IPS DF 4.7 (cell line): ENCODE measurements at regions not wholly inside any gene's neighbourhood (a gene's known extent, or its start where the extent isn't known, plus 50 kb on each side); places are given as distances from the start of the nearest gene placed in this dataset.
"Not testable (repeated sequence)": the region's sequence is repeated elsewhere in the genome, so short reads cannot be mapped to it uniquely, and the experiment has no call there.

ENCODE experiments used
- DNase-seq: peaks from one replicate; pipeline ENCODE4 v3.0.0-alpha.2; 2013; ENCODE audit warnings: low spot score; ENCODE audit errors: extremely low read depth

DNA sequence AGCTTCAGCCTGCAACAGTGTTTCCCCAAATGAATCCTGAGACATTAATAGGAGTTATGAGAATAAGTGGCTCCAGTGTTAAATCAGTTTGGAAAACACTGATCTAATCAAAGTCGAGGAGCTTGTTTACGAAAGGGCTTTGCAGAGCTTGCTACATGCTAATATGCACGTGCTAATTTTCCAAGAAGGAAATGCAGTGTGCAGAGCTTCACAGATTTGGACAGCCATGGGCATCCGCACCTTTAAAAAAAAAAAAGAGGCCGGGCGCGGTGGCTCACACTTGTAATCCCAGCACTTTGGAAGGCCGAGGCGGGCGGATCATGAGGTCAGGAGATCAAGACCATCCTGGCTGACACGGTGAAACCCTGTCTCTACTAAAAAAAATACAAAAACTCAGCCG is 79.7 kb upstream of the LMO2 start:
- DNase-seq, result not testable (repeated sequence)

DNA sequence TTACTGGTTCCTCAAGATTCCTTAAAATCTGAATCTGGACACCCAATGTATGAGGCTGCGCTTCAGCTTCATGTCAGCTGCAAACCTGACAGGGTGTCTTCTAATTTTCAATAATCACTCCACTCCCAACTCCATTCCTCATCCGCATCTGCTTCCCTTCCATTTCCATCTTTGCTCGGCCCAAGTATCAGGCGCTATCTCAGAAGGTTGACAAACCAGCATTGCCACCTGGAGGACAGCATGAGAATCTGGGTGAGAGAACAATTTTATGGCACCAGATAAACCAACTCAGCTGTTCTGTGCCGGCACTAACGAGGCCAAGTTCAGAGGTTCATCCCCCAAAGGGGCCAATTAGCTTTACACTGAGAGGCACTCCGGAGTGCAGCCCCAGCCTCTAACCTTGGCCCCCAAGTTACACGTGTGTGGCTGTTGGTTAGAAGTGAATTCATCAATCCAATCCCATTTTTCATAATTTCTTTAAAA is 79.1 kb upstream of the LMO2 start:
- peak; percentile 22 for DNase-seq

DNA sequence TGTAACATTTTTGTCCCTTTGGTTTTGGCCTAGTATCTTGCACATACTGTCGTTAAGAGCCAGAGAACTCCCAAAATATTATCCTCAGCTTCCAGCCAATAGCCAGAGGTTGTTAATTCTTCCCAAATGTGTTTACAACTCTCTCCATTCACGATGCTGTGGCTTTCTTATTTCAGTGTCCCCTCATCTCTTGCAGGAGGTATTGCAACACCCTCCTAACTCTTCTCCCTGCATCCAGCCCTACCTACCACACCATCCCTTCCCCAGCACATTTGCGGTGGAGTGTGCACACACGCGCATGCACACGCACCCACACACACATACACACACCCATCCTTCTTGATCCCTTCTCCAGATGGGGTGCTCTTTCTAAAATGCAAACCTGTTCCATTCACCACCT is 75.6 kb upstream of the LMO2 start:
- DNase-seq, result no peak

DNA sequence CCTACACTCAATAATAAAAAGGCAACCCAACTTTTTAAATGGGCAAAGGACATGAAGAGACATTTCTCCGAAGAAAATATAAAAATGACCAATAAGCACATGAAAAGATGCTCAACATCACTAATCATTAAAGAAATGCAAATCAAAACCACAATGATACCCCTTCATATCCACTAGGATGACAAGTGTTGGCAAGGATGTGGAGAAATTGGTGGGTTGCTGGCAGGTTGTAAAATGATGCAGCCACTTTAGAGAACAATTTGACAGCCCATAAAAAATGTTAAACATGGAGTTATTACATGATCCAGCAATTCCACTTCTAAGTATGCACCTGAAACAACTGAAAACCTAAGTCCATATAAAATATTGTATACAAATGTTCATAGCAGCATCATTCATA is 73.2 kb upstream of the LMO2 start:
- DNase-seq, result no peak

DNA sequence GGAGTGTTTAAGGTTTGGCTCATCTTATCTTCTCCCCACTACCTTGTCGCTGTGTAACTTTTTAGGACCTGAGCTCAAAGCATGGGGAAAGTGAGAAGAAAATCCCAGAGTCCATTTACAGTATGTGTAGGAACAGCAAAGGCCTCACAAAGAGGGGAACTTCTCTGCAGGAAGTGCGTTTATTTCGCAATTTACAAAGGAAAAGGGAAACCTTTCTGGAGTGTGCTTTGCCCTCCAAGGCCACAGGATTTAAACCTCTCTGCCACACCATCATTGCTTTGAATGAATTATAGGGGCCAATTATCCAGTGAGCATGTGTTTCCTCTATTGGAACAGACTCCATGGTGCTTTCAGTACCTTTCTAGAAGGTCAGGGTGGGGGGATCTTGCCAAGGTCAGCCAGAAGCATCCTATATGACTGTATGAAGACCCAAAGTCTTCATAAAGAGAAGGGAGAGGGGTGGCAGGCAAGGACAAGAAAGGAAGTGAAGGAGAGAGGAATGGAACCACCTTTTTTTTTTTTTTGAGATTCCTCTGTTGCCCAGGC is 68.1 kb upstream of the LMO2 start:
- DNase-seq, result no peak

DNA sequence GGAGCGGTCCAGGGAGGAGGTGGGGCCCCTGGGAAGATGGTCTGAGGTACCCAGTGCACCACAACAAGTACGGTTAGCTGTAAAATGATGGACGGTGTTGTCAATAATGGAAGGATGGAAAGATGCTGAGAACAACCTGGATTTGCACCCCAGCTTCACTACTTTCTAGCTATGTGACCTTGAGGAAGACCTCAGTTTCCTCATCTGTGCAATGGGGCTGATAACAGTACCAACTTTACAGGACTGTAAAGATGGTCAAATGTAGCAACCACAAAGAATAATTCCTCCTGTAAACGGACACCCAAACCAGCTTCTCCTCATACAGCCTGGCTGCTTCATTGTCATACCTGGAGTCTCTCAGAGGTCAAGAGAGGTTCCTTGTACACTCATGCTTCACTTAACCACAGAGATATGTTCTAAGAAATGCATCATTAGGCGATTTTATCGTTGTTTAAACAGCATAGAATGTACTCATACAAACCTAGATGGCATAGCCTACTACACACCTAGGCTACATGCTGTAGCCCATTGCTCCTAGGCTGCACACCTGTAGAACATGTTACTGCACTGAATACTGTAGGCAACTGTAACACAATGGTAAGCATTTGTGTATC is 65.5 kb upstream of the LMO2 start:
- DNase-seq, result no peak

DNA sequence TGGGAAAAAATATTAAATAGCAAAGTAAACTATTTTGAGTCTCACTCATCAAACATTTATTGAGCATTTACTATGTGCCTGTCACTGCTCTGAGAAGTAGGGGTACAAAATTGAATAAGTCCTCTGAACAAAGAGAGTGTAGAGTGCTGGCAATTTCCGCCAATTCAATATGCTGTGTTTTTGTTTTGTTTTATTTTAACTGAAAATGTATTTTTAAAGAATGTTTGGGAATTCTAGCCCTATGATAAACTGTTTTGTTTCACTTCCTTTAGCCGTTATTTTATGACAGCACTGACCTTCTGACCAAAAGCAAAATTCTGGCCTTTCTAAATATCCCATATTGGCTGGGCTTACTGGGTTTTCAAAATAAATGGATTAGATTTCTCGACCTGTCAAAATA is 64.7 kb upstream of the LMO2 start:
- no peak for DNase-seq

DNA sequence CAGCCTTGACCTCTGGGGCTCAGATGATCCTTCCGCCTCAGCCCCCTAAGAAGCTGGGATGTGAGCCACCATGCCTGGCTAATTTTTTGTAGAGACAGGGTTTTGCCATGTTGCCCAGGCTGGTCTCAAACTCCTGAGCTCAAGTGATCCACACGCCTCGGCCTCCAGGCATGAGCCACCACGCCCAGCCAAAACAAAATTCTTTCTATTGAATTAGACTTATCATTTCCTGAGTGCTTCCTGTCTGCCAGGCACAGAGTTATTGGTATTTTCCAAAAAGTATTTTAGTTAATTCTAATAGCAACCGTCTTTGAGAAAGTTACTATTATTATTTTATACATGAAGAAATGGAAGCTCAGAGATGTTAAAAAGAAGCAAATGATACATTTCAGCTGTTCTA is 61.4 kb upstream of the LMO2 start:
- DNase-seq, result no peak

DNA sequence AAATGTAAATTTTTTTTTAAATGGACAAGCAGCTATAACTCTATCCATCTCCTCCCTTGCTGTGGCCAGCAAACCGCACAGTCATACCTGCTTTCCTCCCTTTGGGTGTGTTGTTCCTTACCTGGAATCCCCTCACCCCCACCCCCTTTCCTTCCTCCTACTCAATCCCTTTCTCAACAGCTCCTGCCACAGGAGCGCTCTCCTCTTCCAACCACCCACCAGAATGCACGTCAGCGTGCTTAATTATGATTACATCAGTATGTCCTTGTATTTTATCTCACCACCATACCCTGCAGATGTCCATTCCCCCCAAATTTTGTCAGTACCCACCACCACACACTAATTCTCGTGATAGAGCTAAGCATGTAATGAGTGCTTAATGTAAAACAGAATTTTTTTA is 60.9 kb upstream of the LMO2 start:
- DNase-seq, result no peak

DNA sequence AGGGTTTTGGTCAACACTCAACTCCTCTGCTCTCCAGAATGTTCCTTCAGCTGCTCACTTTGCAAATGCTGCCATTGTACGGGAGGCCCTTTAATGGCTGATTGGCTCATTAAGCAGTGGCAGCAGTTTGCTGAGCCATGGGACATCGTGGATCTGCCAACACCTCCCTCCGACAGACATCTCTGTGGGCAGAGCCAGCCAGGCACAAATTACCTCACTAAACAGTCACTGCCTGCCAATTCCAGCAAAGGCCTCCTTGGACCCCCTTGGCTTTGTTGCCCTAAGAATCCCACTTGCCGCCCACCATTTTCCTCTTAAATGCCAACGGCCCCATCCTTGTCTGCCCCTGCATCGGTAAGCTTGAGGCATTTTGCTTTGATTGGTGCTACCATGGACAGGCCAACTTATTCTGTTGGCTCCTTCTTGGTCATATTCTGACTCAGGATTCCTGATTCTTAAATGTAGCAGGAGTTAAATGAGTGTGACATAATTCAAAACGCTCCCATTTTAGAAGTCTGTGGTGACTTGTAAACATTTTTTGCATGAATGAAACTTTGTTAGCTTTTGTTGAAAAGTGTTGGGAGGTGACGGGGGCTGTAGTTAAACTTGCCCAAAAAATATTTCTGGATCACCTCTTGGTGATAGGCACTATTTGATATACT is 57.5 kb upstream of the LMO2 start:
- DNase-seq, result no peak

DNA sequence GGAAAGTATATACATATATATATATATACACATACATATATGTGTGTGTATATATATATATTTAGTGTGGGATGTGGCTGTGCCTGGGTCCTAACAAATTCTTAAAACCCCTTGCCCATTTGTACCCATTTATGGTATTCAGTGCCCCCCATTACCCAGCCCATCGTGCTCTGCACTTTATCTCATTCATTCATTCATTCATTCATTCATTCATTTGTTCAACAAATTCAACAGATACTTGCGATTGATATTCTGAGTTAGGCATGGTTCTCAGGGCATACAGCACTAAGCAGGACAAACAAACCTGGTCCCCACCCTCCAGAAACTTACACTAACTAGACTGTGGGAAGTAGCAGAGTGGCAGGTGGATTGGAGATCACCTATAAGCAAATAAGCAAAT is 56.6 kb upstream of the LMO2 start:
- no peak for DNase-seq

DNA sequence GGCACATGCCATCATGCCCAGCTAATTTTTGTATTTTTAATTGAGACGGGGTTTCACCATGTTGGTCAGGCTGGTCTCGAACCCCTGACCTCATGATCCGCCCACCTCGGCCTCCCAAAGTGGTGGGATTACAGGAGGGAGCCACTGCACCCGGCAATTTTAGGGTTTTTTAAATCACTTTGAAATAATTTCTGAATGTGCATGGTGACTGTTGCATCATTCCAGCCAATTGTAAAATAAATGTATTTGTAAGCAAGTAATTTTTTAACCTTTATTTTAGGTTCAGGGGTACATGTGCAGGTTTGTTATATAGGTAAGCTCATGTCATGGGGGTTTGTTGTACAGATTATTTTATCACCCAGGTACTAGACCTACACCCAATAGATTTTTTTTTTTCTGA is 56.0 kb upstream of the LMO2 start:
- DNase-seq, result not testable (repeated sequence)

DNA sequence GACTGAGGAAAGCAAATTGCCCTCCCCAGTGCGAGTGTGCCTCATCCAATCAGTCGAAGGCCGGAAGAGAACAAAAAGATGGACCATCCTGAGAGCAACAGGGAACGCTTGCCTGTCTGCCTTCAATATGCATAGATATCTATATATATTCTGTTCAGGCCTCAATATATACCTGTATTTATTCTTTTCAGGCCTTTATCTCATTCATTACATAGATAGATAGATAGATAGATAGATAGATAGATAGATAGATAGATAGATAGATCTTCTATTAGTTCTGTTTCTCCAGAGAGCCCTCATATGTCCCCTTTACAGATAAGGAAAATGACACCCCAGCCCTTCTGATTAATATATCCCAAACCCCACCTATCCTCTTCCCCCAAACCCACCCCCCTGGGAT is 55.1 kb upstream of the LMO2 start:
- DNase-seq, result no peak

DNA sequence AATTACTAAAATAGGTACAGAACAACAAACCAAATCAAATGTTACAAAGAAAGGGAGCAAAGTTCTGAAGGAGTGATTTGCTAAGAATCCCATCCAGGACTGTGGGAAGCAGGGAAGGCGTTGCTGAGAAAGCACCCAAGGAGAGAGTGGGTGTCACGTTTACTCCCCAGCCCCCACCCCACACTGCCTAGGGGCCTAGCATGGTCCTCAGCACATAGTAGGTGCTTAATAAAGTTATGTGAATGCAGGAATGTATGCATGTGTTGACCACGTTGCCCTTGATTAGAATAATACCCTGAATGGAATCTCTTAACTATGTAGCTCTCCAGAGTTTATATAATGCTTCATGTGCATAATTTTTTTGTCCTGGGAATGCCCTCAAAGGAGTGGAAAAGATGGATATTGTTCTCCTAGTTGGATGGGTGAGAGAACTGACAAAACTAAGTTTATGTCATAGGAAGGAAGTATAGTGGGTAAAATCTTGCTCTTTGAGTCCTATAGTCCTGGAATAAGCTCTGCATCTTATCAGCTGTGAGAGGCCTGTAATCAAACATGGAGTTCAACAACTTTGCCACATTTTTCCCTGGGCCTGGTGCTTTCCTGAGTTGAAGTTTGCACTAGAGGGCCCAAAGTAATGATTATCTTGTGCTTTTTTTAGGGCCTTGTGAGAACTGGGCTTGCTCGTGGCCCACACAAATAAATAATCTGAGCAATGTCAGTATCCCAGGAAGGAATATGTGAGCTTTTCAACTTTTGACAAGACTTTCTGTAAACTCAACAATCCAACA is 53.8 kb upstream of the LMO2 start:
- DNase-seq, result no peak

DNA sequence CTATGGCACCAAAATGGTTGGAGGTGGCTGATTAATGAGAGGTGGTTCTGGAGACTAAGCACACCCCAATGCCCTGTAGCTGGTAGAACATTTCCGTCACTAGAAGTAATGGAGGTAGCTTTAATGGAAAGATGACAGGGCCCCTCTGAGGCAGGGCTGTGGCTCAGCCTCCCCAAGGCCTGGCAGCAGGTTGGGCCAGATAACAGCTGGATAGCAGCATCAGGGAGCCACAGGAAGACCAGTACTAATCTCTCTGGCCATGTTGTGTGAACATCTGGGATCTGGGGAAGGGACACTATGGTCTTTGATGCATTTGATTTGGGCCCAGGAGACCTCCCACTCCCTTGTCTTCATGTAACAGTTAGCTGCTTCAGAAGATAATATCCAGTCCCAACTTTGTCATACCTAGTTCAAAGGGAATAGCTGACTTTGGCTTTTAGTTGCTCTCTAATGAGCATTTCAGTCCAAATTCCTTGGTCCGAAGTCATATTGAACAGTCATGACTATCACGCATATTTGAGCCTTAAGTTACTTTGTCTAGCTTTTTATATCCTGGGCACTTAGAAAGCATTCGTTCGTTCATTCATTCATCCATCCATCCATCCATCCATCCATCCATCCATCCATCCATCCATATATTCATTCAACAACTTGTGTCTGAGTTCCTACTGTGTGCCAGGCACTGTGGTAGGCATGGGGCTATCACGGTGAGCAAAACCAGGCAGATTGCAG is 53.0 kb upstream of the LMO2 start:
- DNase-seq, result no peak

DNA sequence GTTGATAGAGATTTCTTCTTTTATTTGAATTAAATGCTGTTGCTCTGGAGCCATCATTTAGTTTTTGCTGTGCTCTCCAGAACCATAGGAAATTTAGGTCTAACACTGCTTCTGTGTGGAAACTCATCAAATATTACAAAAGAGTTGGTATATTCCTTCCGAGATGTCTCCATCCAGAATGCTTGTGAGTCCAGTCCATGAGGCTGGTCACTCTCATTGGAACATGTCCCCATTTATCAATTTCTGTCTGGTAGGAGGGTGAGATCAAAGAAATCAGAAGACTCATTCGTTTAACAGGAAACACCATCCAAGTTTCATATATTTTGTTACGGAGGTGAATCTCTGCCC is 52.4 kb upstream of the LMO2 start:
- no peak for DNase-seq

DNA sequence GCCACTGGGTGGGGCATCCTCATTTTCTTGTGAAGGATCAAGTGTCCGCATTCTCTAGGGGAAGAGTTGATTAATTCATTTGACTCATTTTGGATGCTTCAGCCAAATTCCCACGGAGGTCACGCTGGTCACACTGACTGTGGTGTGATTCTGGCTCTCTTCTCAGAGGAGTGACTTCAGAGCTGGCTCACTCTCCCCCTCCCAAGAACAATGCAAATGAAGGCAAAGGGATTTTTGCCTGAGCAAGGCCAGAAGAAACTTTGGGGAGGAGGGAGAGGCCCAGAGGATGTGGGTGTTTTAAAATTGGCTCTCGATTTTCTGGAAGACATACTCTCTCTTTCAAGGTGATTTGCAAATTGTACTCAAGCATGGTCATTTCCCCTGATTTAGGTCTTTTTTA is 51.1 kb upstream of the LMO2 start:
- no peak for DNase-seq

DNA sequence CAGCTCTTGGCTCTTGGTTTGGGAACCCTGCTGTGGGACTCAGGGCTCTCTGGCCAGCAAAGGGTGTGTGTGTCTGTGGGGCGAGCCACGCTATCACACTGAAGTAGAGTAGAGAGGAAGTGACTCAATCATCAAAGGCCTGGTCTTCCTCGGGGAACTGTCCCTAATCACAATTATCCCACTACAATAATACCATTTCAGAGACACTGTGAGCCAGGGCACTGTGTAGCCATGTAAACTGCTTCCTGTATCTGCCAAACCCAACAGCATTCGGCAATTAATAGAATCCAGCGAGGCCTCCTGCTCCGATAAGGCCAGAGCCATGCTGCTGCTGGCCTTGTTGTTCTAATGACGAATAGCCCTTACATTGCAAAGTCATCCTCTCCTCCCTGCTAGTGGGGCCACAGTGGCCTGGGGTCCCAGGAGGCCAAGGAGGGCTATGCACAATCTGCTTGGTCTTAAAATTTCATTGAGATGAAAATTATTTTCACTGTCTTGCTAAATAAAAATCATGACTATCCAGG is 49.8 kb upstream of the LMO2 start:
- DNase-seq, result no peak
